Memory B cell (primary cell): ENCODE measurements at regions not wholly inside any gene's neighbourhood (a gene's known extent, or its start where the extent isn't known, plus 50 kb on each side); places are given as distances from the start of the nearest gene placed in this dataset.

Source experiments
- ATAC-seq: fragments of 150-1000 bp; cut with Tn5 transposase; 2 replicates; pipeline ENCODE4 v1.10.0; 2021; ENCODE audit warnings: low read depth, mild to moderate bottlenecking, moderate library complexity
- DNase-seq, 2 donors: peaks; one replicate each; pipeline ENCODE4 v3.0.0; 2022; ENCODE audit warnings: low spot score in 2 of 2
- H3K27ac Mint-ChIP-seq: one replicate; pipeline ENCODE4 v1.8.0; 2022; ENCODE audit warnings: mild to moderate bottlenecking, moderate library complexity, mixed read lengths
- H3K27me3 Mint-ChIP-seq: one replicate; pipeline ENCODE4 v1.8.0; 2022; ENCODE audit warnings: mixed read lengths
- H3K36me3 Mint-ChIP-seq: one replicate; pipeline ENCODE4 v1.8.0; 2022; ENCODE audit warnings: mild to moderate bottlenecking, mixed read lengths
- H3K4me1 Mint-ChIP-seq: one replicate; pipeline ENCODE4 v1.8.0; 2022; ENCODE audit warnings: mixed read lengths
- H3K4me3 Mint-ChIP-seq: one replicate; pipeline ENCODE4 v1.8.0; 2022; ENCODE audit warnings: mild to moderate bottlenecking, moderate library complexity, mixed read lengths
- H3K9me3 Mint-ChIP-seq: one replicate; pipeline ENCODE4 v1.8.0; 2022; ENCODE audit warnings: mixed read lengths

DNA sequence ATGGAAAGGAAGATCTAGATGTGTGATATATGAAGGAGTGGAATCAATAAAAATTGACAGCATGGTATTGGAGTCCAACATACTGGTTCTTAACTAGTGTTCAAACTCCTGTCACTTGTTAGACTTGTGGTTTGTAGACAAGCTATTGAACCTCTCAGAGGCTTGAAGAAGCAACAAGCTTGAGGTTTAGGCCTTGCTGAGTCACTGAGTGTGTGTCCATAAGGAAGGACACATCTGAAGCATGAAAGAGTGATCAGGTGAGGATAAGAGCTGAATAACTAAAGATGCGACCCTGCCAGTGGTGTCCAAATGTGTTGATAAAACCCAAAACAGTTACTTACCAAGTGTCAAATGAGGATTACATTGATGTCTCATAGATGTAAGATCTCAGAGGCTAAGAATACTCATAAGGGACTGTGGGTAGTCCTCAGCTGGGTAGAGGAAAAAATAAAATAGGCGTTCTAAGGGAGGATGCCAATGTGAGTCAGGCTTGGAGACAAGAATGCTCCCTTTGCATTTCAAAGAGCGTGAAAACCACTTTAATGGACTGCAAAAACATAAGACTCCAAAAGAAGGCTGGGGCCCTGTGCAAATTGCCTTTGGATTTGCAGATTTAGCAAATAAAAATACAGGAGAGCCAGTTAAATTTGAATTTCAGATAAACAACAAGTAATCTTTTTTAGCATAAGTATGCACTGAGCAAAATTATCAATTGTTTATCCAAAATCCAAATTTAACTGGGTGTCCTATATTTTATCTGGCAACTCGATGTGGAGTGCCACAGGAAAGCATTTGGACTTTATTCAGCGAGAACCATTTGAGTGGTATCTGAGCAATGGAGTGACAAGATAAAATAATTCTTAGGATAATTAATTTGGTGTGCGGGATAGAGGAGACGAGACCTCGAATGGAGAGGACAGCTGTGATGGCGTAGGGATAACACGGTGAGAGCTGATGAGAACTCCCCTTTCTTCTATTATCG is 757.3 kb upstream of the WWC1 start:
- Mint-ChIP-seq H3K4me3 (no peak overlapping the region), H3K27ac (no peak overlapping the region), H3K4me1 (no peaks in the 10 kb centered on the region), H3K36me3 (no peaks in the 10 kb centered on the region), H3K9me3 (peaks cover 3% of the 10 kb centered on the region), H3K27me3 (no peaks in the 10 kb centered on the region)
- DNase-seq (no peak), ATAC-seq (no peak)

DNA sequence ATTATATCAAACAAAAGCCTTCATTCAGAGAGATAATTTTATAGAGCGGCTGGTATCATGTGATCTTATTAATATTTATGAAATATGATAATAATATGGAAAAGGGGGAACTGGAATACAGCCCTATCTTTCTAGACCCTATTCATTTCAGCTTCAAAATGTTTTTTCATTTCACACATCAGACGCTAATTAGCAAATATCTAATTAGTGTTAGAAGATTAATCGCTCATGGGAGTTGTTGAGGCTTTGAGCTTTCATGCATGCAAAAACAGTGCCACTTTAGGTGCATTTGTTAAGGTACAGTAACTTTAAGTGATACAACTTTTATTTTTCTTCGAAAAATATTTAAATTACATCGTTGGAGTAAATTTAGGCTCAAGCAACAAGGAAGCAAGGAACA is 751.7 kb upstream of the WWC1 start:
- DNase-seq (no peak), ATAC-seq (no peak)
- Mint-ChIP-seq H3K9me3 (peaks cover 2% of the 10 kb centered on the region), H3K27ac (no peak overlapping the region), H3K27me3 (no peaks in the 10 kb centered on the region), H3K36me3 (no peaks in the 10 kb centered on the region), H3K4me3 (no peak overlapping the region), H3K4me1 (no peaks in the 10 kb centered on the region)

DNA sequence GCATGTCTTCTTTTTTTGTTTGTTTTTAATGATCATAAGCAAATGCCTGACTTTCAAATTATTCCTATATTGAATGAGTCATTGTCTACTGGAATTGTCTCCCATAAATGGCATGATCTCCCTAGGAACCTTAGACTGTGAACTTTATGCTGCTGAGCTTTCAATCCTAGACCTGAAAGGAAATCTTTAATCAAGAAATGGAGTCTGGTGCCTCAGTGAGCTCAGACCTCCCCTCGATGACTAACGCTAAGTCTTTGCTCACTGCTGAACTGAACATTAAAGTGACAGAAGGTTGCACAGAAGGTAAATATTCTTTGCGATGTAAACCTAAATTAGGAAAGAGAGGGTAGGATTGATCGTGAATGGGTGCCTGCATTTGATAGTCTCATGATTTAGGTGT is 745.2 kb upstream of the WWC1 start:
- DNase-seq, result no peak
- no peak overlapping the region for H3K4me3 Mint-ChIP-seq
- H3K27me3 Mint-ChIP-seq, result no peaks in the 10 kb centered on the region
- H3K36me3 Mint-ChIP-seq, result no peaks in the 10 kb centered on the region
- H3K4me1 Mint-ChIP-seq, result no peaks in the 10 kb centered on the region
- no peak overlapping the region for H3K27ac Mint-ChIP-seq
- H3K9me3 Mint-ChIP-seq, result peaks cover 3% of the 10 kb centered on the region
- no peak for ATAC-seq

- Mint-ChIP-seq H3K4me1 (no peaks in the 10 kb centered on the region), H3K36me3 (no peaks in the 10 kb centered on the region), H3K4me3 (no peak overlapping the region), H3K9me3 (peaks cover 1% of the 10 kb centered on the region), H3K27ac (no peak overlapping the region), H3K27me3 (no peaks in the 10 kb centered on the region)
- DNase-seq, result no peak
- no peak for ATAC-seq
Observed at GRCh38 chr5:167552356-167552755, 739.1 kb upstream of the WWC1 start.

DNA sequence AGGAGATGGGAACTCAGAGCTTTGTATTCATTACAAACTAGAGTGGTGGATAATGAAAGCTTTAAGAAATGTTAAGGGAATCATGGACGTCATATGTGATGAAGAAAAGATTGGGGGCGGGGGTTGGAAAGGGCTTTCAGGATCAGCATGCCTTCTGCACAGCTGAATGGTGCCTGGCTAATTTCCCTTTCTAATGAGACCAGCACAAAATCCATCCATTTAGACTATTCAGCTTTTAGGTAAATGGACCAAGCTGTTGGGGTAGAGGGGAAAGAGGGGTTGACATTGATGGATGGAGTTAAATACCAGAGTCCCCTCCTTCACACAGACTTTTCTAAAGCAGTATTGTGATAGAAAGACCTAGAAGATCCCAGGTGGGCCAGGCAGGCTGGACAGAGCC is 737.9 kb upstream of the WWC1 start:
- no peaks in the 10 kb centered on the region for H3K4me1 Mint-ChIP-seq
- ATAC-seq (no peak), DNase-seq (no peak)
- H3K9me3 Mint-ChIP-seq, result peaks cover 1% of the 10 kb centered on the region
- H3K27ac Mint-ChIP-seq, result no peak overlapping the region
- H3K4me3 Mint-ChIP-seq, result no peak overlapping the region
- H3K36me3 Mint-ChIP-seq, result no peaks in the 10 kb centered on the region
- no peaks in the 10 kb centered on the region for H3K27me3 Mint-ChIP-seq

DNA sequence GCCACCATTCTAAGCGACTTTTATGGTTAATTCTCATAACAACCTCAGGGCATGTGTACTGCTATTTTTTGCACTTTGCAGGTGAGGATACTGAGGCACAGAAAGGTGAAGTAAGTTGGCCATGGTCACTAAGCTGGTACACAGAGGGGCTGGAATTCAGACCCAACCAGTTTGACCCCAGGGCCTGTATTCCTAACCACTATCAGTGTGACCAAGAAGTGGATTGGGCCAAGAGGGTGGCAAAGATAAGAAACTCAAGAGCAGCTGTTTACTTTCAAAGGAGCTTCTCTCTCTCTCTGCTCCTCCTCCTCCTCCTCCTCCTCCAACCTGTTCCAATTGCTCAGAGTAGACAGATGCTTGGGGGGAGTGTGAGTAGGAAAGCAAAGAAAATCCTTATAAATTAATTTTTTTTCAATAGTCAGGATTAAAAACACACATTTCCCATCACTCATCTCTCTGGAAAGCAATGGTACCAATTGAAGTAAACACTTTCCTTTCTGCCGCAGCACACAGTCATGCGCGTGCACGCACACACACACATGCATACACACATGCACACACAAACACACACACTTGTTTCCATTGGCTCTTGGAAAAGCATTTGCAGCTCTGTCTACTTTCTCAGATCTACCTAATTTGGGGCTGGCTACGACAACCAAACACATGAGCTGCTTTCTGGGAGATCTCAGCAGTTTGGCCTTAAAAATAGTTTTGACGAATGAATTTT is 736.7 kb upstream of the WWC1 start:
- H3K9me3 Mint-ChIP-seq, result peaks cover 1% of the 10 kb centered on the region
- ATAC-seq (no peak), DNase-seq (no peak)
- no peaks in the 10 kb centered on the region for H3K4me1 Mint-ChIP-seq
- no peak overlapping the region for H3K27ac Mint-ChIP-seq
- H3K4me3 Mint-ChIP-seq, result no peak overlapping the region
- H3K27me3 Mint-ChIP-seq, result no peaks in the 10 kb centered on the region
- H3K36me3 Mint-ChIP-seq, result no peaks in the 10 kb centered on the region

DNA sequence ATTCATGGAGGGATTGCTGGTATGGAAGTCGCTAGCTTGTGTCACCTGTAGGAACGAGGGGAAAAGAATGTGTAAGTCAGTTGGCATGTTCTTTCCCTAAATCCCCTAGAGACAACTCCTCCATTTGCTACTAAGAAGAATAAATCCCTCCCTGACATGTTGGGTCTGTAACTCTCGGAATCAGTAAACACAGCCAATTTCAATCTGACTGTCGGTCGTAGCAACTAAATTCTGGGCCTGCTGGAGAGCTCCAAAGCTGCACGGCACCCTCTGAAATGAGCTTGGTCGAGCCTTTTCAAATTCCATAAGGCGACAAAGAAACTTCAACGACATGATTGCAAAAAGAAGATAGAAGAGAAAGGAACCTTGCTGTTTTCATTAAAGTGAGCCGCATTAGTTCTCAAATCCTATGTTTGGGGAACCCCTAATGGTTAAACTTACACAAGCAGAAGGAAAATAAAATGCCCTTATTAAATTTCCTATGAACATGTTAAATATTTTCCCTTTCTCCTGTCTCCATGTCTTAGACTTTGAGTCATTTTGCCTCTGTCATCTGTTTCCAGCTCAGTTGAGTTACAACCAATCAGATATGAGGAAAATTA is 735.8 kb upstream of the WWC1 start:
- ATAC-seq (no peak), DNase-seq (no peak)
- no peaks in the 10 kb centered on the region for H3K4me1 Mint-ChIP-seq
- no peak overlapping the region for H3K27ac Mint-ChIP-seq
- H3K9me3 Mint-ChIP-seq, result no peaks in the 10 kb centered on the region
- no peaks in the 10 kb centered on the region for H3K36me3 Mint-ChIP-seq
- H3K4me3 Mint-ChIP-seq, result no peak overlapping the region
- no peaks in the 10 kb centered on the region for H3K27me3 Mint-ChIP-seq

GRCh38 chr5:167557359-167557758 is 734.1 kb upstream of the WWC1 start:
- no peaks in the 10 kb centered on the region for H3K27me3 Mint-ChIP-seq
- H3K4me3 Mint-ChIP-seq, result no peak overlapping the region
- no peak for ATAC-seq
- no peaks in the 10 kb centered on the region for H3K4me1 Mint-ChIP-seq
- no peaks in the 10 kb centered on the region for H3K9me3 Mint-ChIP-seq
- DNase-seq, result no peak
- no peak overlapping the region for H3K27ac Mint-ChIP-seq
- H3K36me3 Mint-ChIP-seq, result no peaks in the 10 kb centered on the region

- Mint-ChIP-seq H3K27ac (no peak overlapping the region), H3K4me1 (no peaks in the 10 kb centered on the region), H3K4me3 (no peak overlapping the region), H3K36me3 (no peaks in the 10 kb centered on the region), H3K9me3 (peaks cover 5% of the 10 kb centered on the region), H3K27me3 (no peaks in the 10 kb centered on the region)
- no peak for DNase-seq
- no peak for ATAC-seq
Observed at GRCh38 chr5:167561796-167562195, 729.6 kb upstream of the WWC1 start.

GRCh38 chr5:167564275-167564674 is 727.2 kb upstream of the WWC1 start:
- DNase-seq (no peak), ATAC-seq (no peak)
- Mint-ChIP-seq H3K27me3 (no peaks in the 10 kb centered on the region), H3K4me3 (no peak overlapping the region), H3K9me3 (peaks cover 5% of the 10 kb centered on the region), H3K36me3 (no peaks in the 10 kb centered on the region), H3K4me1 (no peaks in the 10 kb centered on the region), H3K27ac (no peak overlapping the region)

DNA sequence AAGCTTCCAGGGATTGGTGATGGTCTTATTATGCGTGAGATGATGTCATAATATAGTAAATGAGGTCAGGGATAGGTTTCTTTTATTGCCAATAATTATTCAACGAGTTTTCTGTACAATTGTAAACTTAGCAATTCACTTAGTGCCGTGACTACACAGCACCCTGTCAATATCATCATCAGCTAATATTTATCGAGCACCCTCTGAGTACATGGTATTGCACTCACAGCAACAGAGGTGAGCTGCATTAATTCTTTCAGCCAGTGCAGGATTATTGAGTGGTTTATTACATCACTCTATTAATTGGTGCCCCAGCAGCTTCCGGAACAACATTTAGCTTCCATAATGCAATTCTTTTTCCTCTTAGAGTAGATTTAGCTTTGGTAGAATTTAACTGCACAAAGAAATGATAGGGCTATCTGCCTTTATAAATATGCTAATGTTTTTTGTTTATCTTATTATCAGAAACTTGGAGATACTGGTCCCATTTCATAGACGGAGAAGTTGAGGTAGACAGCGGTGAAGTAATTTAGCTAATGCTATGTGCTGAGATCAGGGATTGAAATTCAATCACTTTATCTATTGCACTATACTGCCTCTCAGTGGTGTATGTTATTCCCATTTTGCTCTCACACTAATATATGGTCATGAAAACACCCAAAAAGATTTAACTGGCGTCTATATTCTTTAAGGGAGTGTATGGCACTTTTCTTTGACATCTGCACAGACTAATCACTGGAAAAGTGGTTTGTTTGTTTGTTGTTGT is 726.1 kb upstream of the WWC1 start:
- no peaks in the 10 kb centered on the region for H3K36me3 Mint-ChIP-seq

GRCh38 chr5:167570431-167570830 is 721.0 kb upstream of the WWC1 start:
- Mint-ChIP-seq H3K36me3 (peaks cover 2% of the 10 kb centered on the region), H3K9me3 (peaks cover 3% of the 10 kb centered on the region), H3K27ac (no peak overlapping the region), H3K27me3 (peaks cover 6% of the 10 kb centered on the region), H3K4me1 (peaks cover 3% of the 10 kb centered on the region), H3K4me3 (no peak overlapping the region)
- ATAC-seq, result no peak
- no peak for DNase-seq

More for the DNA sequence above, 726.1 kb upstream of the WWC1 start:
- Mint-ChIP-seq H3K27ac (no peak overlapping the region), H3K4me1 (no peaks in the 10 kb centered on the region), H3K9me3 (peaks cover 5% of the 10 kb centered on the region), H3K4me3 (no peak overlapping the region), H3K27me3 (no peaks in the 10 kb centered on the region)
- no peak for DNase-seq
- no peak for ATAC-seq

DNA sequence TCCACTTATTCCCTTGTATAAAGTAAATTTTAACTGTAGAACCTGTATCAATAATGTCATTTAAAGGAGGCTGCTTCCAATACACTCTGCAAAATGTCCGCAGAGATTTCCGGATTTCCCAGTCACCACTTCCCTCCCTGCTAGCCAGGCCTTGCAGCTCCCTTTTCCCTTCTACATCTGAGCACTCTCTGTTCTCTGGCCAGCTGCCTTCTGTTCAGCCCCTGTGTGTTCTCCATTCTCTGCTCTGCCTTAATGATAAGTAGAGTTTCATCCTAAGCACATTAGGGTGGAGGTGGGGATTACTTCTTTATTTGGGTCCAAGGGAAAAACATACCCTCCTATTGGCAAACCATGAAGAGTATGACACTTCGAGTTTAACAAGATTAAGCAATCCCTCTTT is 719.6 kb upstream of the WWC1 start:
- Mint-ChIP-seq H3K27me3 (peaks cover 6% of the 10 kb centered on the region), H3K27ac (no peak overlapping the region), H3K36me3 (peaks cover 2% of the 10 kb centered on the region), H3K9me3 (peaks cover 3% of the 10 kb centered on the region), H3K4me3 (no peak overlapping the region), H3K4me1 (peaks cover 3% of the 10 kb centered on the region)
- ATAC-seq (no peak), DNase-seq (no peak)
